ENCODE measurements at regions not wholly inside any gene's neighbourhood (a gene's known extent, or its start where the extent isn't known, plus 50 kb on each side); places are given as distances from the start of the nearest gene placed in this dataset.

GRCh38 chr22:49239264-49240015, 588.2 kb downstream of the BRD1 start:
- no peak for DNase-seq (ENCODE audit: low read depth, low spot score)
- Histone ChIP-seq H3K4me1 (ENCODE audit: control insufficient read depth, insufficient read depth, low read length) (no peaks in the 10 kb centered on the region), H3K9me3 (ENCODE audit: control insufficient read depth, insufficient read depth, low read depth, low read length) (no peaks in the 10 kb centered on the region), H3K4me3 (ENCODE audit: low read depth in 2 of 2, low read length in 2 of 2) (no peak overlapping the region), H3K36me3 (ENCODE audit: control insufficient read depth, insufficient read depth, low read length) (no peaks in the 10 kb centered on the region), H3K27me3 (ENCODE audit: control insufficient read depth, insufficient read depth, low read length) (no peaks in the 10 kb centered on the region), H3K27ac (ENCODE audit: low read length) (no peak overlapping the region)
- no TSS peak for BruUV-seq (replicated peaks)
- intact Hi-C loops (cut with micrococcal nuclease; ENCODE audit: unreplicated experiment): no loop called here
- ChIA-PET CTCF (no interaction called here), POLR2A (no interaction called here)
- ATAC-seq: no peak
- TF ChIP-seq POLR2AphosphoS5 (IDR thresholded peaks at IDR 0.05; ENCODE audit: low read depth, low read length) (no peak), TCF7L2 (IDR thresholded peaks at IDR 0.05; ENCODE audit: low read depth, low read length) (no peak), SIN3A (IDR thresholded peaks at IDR 0.05; ENCODE audit: borderline replicate concordance, insufficient read depth, low read depth, low read length) (no peak)
- TF ChIP-seq, protein P1, sequence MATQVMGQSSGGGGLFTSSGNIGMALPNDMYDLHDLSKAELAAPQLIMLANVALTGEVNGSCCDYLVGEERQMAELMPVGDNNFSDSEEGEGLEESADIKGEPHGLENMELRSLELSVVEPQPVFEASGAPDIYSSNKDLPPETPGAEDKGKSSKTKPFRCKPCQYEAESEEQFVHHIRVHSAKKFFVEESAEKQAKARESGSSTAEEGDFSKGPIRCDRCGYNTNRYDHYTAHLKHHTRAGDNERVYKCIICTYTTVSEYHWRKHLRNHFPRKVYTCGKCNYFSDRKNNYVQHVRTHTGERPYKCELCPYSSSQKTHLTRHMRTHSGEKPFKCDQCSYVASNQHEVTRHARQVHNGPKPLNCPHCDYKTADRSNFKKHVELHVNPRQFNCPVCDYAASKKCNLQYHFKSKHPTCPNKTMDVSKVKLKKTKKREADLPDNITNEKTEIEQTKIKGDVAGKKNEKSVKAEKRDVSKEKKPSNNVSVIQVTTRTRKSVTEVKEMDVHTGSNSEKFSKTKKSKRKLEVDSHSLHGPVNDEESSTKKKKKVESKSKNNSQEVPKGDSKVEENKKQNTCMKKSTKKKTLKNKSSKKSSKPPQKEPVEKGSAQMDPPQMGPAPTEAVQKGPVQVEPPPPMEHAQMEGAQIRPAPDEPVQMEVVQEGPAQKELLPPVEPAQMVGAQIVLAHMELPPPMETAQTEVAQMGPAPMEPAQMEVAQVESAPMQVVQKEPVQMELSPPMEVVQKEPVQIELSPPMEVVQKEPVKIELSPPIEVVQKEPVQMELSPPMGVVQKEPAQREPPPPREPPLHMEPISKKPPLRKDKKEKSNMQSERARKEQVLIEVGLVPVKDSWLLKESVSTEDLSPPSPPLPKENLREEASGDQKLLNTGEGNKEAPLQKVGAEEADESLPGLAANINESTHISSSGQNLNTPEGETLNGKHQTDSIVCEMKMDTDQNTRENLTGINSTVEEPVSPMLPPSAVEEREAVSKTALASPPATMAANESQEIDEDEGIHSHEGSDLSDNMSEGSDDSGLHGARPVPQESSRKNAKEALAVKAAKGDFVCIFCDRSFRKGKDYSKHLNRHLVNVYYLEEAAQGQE (IDR thresholded peaks at IDR 0.05; ENCODE audit: insufficient read depth in 1 of 2, low read depth in 2 of 2, low read length in 1 of 2): no peak
- TF ChIP-seq, protein P2, sequence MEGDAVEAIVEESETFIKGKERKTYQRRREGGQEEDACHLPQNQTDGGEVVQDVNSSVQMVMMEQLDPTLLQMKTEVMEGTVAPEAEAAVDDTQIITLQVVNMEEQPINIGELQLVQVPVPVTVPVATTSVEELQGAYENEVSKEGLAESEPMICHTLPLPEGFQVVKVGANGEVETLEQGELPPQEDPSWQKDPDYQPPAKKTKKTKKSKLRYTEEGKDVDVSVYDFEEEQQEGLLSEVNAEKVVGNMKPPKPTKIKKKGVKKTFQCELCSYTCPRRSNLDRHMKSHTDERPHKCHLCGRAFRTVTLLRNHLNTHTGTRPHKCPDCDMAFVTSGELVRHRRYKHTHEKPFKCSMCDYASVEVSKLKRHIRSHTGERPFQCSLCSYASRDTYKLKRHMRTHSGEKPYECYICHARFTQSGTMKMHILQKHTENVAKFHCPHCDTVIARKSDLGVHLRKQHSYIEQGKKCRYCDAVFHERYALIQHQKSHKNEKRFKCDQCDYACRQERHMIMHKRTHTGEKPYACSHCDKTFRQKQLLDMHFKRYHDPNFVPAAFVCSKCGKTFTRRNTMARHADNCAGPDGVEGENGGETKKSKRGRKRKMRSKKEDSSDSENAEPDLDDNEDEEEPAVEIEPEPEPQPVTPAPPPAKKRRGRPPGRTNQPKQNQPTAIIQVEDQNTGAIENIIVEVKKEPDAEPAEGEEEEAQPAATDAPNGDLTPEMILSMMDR (IDR thresholded peaks at IDR 0.05): no peak
- in situ Hi-C loops (cut with HindIII; ENCODE audit: low pct_unique_long_range_greater_than_20kb, low sequenced_read_pairs): no loop called here

- Histone ChIP-seq H3K27ac (ENCODE audit: low read length) (no peak overlapping the region), H3K4me1 (ENCODE audit: control insufficient read depth, insufficient read depth, low read length) (no peaks in the 10 kb centered on the region), H3K9me3 (ENCODE audit: control insufficient read depth, insufficient read depth, low read depth, low read length) (no peaks in the 10 kb centered on the region), H3K27me3 (ENCODE audit: control insufficient read depth, insufficient read depth, low read length) (no peaks in the 10 kb centered on the region), H3K36me3 (ENCODE audit: control insufficient read depth, insufficient read depth, low read length) (no peaks in the 10 kb centered on the region), H3K4me3 (ENCODE audit: low read depth in 2 of 2, low read length in 2 of 2) (no peak overlapping the region)
- in situ Hi-C loops (cut with HindIII; ENCODE audit: low pct_unique_long_range_greater_than_20kb, low sequenced_read_pairs) (no loop called here), intact Hi-C loops (cut with micrococcal nuclease; ENCODE audit: unreplicated experiment) (no loop called here)
- BruUV-seq (replicated peaks): no TSS peak
- ChIA-PET CTCF (no interaction called here), POLR2A (no interaction called here)
- TF ChIP-seq, protein P1 (IDR thresholded peaks at IDR 0.05; ENCODE audit: insufficient read depth in 1 of 2, low read depth in 2 of 2, low read length in 1 of 2): 0 out of 4 replicates have a peak, but pooled peaks of 1 of the 2 experiments have one; percentile 12
- no peak for TF ChIP-seq TCF7L2 (IDR thresholded peaks at IDR 0.05; ENCODE audit: low read depth, low read length)
- ATAC-seq: no peak
- DNase-seq (ENCODE audit: low read depth, low spot score): no peak
These were observed 589.2 kb downstream of the BRD1 start for GRCh38 chr22:49238181-49239141.

Measured in Panc1 (cell line).